GM23248 (cell line): ENCODE measurements at regions not wholly inside any gene's neighbourhood (a gene's known extent, or its start where the extent isn't known, plus 50 kb on each side); places are given as distances from the start of the nearest gene placed in this dataset.

Experiments
- DNase-seq: peaks from one replicate; pipeline ENCODE4 v3.0.0-alpha.2; 2015
- H2AFZ ChIP-seq: fragments of 200-600 bp; sonication (generic); 2 replicates; pipeline ENCODE4 v1.6.1; 2016; ENCODE audit warnings: antibody characterized with exemption
- H3F3A ChIP-seq: fragments of 200-600 bp; sonication (generic); 2 replicates; pipeline ENCODE4 v1.6.1; 2016; ENCODE audit warnings: mild to moderate bottlenecking, antibody characterized with exemption, mixed run types; ENCODE audit not compliant: insufficient read depth
- H3K27ac ChIP-seq: fragments of 200-600 bp; sonication (generic); 2 replicates; pipeline ENCODE4 v1.5.1; 2016; ENCODE audit warnings: mild to moderate bottlenecking
- H3K27me3 ChIP-seq: fragments of 200-600 bp; sonication (generic); replicated peaks from 2 replicates; pipeline ENCODE4 v1.6.1; 2016; ENCODE audit warnings: mild to moderate bottlenecking; ENCODE audit not compliant: insufficient read depth
- H3K36me3 ChIP-seq: fragments of 200-600 bp; sonication (generic); 2 replicates; pipeline ENCODE4 v1.6.1; 2016; ENCODE audit warnings: low read depth, mild to moderate bottlenecking
- H3K4me1 ChIP-seq: fragments of 200-600 bp; sonication (generic); 2 replicates; pipeline ENCODE4 v1.6.1; 2016; ENCODE audit warnings: mild to moderate bottlenecking; ENCODE audit not compliant: insufficient read depth
- H3K4me2 ChIP-seq: fragments of 200-600 bp; sonication (generic); one replicate; pipeline ENCODE4 v1.6.1; 2016; ENCODE audit warnings: mild to moderate bottlenecking; ENCODE audit not compliant: unreplicated experiment
- H3K4me3 ChIP-seq: fragments of 200-600 bp; sonication (generic); 2 replicates; pipeline ENCODE4 v1.5.1; 2016; ENCODE audit warnings: mild to moderate bottlenecking
- H3K79me2 ChIP-seq: fragments of 200-600 bp; sonication (generic); 2 replicates; pipeline ENCODE4 v1.6.1; 2016; ENCODE audit warnings: mild to moderate bottlenecking; ENCODE audit not compliant: insufficient read depth
- H3K9ac ChIP-seq: fragments of 200-600 bp; sonication (generic); 2 replicates; pipeline ENCODE4 v1.6.1; 2016; ENCODE audit warnings: mild to moderate bottlenecking
- H3K9me2 ChIP-seq: fragments of 200-600 bp; sonication (generic); 2 replicates; pipeline ENCODE4 v1.6.1; 2016; ENCODE audit warnings: mixed run types, mild to moderate bottlenecking, moderate library complexity; ENCODE audit not compliant: insufficient read depth
- H3K9me3 ChIP-seq: fragments of 200-600 bp; sonication (generic); one replicate; pipeline ENCODE4 v1.6.1; 2017; ENCODE audit warnings: low read depth
- H4K20me1 ChIP-seq: fragments of 200-600 bp; sonication (generic); 2 replicates; pipeline ENCODE4 v1.6.0; 2016; ENCODE audit not compliant: insufficient read depth
- EZH2 ChIP-seq: fragments of 200-600 bp; sonication (generic); IDR thresholded peaks from 2 replicates; pipeline ENCODE4 v1.6.1; 2018; ENCODE audit warnings: antibody characterized with exemption, mild to moderate bottlenecking; ENCODE audit not compliant: insufficient read depth, poor library complexity, severe bottlenecking
- EZH2phosphoT487 ChIP-seq: fragments of 200-600 bp; sonication (generic); IDR thresholded peaks from 2 replicates; pipeline ENCODE4 v1.6.1; 2018; ENCODE audit warnings: antibody characterized with exemption, moderate library complexity, mild to moderate bottlenecking, low read depth; ENCODE audit not compliant: insufficient read depth
- WGBS, 2 experiments: methylation state at CpG; one replicate each; pipeline ENCODE4 v1.1.6; 2015 to 2017; ENCODE audit warnings: low lambda C conversion rate in 2 of 2, low coverage in 1 of 2; ENCODE audit errors: missing lambda C conversion rate in 2 of 2; 5-methylcytosine and 5-hydroxymethylcytosine counted together
- in situ Hi-C: fragments of 300-500 bp; cut with MboI; formaldehyde crosslinking; loops from 2 replicates; pipeline ENCODE4 v1.15.0; 2020

DNA sequence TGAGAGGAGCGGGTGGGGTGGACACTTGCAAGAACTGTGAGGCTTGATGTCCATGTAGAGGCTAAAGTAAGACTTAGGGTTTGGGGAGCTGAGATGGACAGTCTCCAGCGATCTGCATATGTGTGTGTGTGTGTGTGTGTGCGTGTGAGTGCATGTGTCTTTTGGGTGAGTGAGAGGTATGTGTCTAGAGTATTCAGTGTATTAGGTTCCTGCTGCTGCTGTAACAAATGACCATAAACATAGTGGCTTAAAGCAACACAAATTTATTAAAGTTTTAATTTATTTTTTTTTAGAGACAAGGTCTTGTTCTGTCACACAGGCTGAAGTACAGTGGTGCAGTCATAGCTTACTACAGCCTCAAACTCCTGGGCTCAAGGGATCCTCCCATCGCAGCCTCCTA is 155.4 kb upstream of the SPRED2 start:
- Histone ChIP-seq H3K27ac (no peak overlapping the region), H3K9ac (no peak overlapping the region), H3K4me1 (no peaks in the 10 kb centered on the region), H3K36me3 (no peaks in the 10 kb centered on the region), H3K9me2 (no peaks in the 10 kb centered on the region), H3K27me3 (no peaks in the 10 kb centered on the region), H3F3A (no peaks in the 10 kb centered on the region), H3K4me3 (no peak overlapping the region), H2AFZ (no peak overlapping the region), H3K4me2 (no peak overlapping the region), H3K9me3 (no peaks in the 10 kb centered on the region), H3K79me2 (no peaks in the 10 kb centered on the region), H4K20me1 (no peaks in the 10 kb centered on the region)
- in situ Hi-C loops: no loop called here
- TF ChIP-seq EZH2phosphoT487 (no peak), EZH2 (no peak)
- no peak for DNase-seq
- WGBS, 2 experiments: 77 to 89% methylated on average over 4 of the region's 4 CpGs

DNA sequence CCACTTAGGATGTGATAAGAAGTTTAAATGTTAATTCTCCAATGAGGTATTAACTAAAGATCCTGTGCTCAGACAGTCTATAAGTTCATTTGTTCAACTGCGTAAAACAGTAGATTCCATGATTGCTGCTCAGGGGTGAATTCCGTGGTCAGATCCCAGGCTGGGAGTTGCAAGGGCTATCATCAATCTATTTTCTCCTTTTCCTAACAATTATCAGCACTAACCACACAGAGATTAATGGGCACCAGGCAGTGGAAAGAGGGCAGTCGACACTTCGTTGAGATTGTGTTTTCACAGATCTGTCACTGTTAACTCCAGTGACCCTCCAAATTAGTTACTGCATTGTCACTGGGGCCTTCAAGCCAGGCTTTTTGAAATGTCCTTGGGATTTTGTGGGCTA is 154.1 kb upstream of the SPRED2 start:
- no peaks in the 10 kb centered on the region for H4K20me1 ChIP-seq
- no peak for TF ChIP-seq EZH2phosphoT487
- TF ChIP-seq EZH2: no peak
- H3K27me3 ChIP-seq: no peaks in the 10 kb centered on the region
- no peak overlapping the region for H3K4me3 ChIP-seq
- no peak overlapping the region for H3K4me2 ChIP-seq
- H3K9me3 ChIP-seq: no peaks in the 10 kb centered on the region
- WGBS, 2 experiments: 94 to 100% methylated on average over 4 of the region's 4 CpGs
- H3K4me1 ChIP-seq: no peaks in the 10 kb centered on the region
- no peak overlapping the region for H3K9ac ChIP-seq
- in situ Hi-C loops: no loop called here
- H3K36me3 ChIP-seq: no peaks in the 10 kb centered on the region
- no peak overlapping the region for H2AFZ ChIP-seq
- no peaks in the 10 kb centered on the region for H3F3A ChIP-seq
- H3K9me2 ChIP-seq: no peaks in the 10 kb centered on the region
- DNase-seq: no peak
- H3K79me2 ChIP-seq: no peaks in the 10 kb centered on the region
- no peak overlapping the region for H3K27ac ChIP-seq

DNA sequence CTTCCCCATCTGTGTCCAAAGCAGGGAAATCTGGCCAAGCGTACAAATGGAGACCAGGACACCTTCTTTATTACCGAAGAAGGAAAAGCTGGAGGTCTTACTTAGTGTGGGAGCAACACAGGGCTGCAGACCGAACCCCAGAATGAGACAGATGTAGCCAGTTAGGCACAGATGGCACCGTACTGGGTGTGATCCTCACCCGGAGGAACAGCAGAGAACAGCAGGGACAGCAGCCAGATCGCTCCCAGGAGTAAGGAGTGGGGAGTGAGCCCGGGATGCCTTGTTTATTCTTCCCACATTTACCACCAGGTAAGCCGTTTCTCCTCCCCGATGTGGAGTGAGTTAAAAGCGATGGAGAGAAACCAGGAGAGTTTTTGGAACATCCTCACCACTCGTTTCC is 150.7 kb upstream of the SPRED2 start:
- in situ Hi-C loops: no loop called here
- H3K36me3 ChIP-seq: no peaks in the 10 kb centered on the region

DNA sequence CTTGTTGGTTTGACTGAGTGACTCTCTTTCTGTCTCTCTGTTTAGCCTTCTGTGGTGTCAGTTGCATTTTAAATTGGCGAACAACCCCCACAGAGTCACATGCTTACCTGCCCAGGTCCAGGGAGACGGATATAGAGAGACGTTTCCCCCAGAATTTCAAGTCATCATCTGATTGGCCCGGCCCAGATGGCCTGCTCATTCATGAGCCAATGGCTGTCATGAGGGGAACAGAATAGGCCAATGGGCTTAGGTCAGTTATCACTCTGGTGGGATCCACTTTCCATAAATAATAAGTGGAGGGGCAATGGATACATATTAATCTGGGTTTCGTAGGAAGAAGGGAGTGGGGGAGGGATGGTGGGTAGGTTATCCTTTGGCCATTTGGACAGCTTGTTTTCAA is 150.0 kb upstream of the SPRED2 start:
- Histone ChIP-seq H3K79me2 (no peaks in the 10 kb centered on the region), H3K27me3 (no peaks in the 10 kb centered on the region), H3K4me3 (no peak overlapping the region), H3K4me2 (no peak overlapping the region), H3K4me1 (peaks cover 4% of the 10 kb centered on the region), H3K27ac (no peak overlapping the region), H3K9me2 (no peaks in the 10 kb centered on the region), H2AFZ (no peak overlapping the region), H3K36me3 (no peaks in the 10 kb centered on the region), H3F3A (no peaks in the 10 kb centered on the region), H3K9ac (no peak overlapping the region), H3K9me3 (no peaks in the 10 kb centered on the region), H4K20me1 (no peaks in the 10 kb centered on the region)
- in situ Hi-C loops: no loop called here
- DNase-seq: no peak
- TF ChIP-seq EZH2phosphoT487 (no peak), EZH2 (no peak)
- 87 to 97% methylated on average over 5 of the region's 5 CpGs for WGBS, 2 experiments

More for the DNA sequence above, 150.7 kb upstream of the SPRED2 start:
- TF ChIP-seq EZH2: no peak
- TF ChIP-seq EZH2phosphoT487: no peak
- Histone ChIP-seq H3K79me2 (no peaks in the 10 kb centered on the region), H4K20me1 (no peaks in the 10 kb centered on the region), H2AFZ (no peak overlapping the region), H3K9me3 (no peaks in the 10 kb centered on the region), H3K4me1 (no peaks in the 10 kb centered on the region), H3K9me2 (no peaks in the 10 kb centered on the region), H3K9ac (no peak overlapping the region), H3K27ac (no peak overlapping the region), H3K4me2 (no peak overlapping the region), H3K27me3 (no peaks in the 10 kb centered on the region), H3F3A (no peaks in the 10 kb centered on the region), H3K4me3 (no peak overlapping the region)
- 50 to 51% methylated on average over 10 to 11 of the region's 11 CpGs for WGBS, 2 experiments
- no peak for DNase-seq

DNA sequence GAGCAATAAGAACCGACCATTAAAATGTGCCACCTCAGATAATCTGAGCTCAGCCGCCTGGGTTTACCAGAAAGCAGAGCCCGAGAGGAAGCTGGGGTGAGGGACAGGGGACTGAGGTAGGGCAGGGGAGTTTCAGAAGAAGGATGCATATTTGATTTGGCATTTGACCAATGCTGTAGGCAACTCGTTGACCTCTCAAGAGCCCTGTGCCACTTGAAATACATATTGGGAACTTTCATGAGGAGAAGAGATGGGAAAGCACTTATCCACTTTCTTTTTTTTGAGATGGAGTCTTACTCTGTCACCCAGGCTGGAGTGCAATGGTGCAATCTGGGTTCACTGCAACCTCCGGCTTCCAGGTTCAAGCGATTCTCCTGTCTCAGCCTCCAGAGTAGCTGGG is 148.4 kb upstream of the SPRED2 start:
- H3K79me2 ChIP-seq: no peaks in the 10 kb centered on the region
- no peaks in the 10 kb centered on the region for H3F3A ChIP-seq
- no peak overlapping the region for H3K4me2 ChIP-seq
- no peak overlapping the region for H3K9ac ChIP-seq
- TF ChIP-seq EZH2 (no peak), EZH2phosphoT487 (no peak)
- H3K27ac ChIP-seq: no peak overlapping the region
- no peaks in the 10 kb centered on the region for H3K9me3 ChIP-seq
- H3K36me3 ChIP-seq: no peaks in the 10 kb centered on the region
- no peak for DNase-seq
- WGBS, 2 experiments: 86 to 88% methylated on average over 6 of the region's 6 CpGs
- H3K4me3 ChIP-seq: no peak overlapping the region
- H3K9me2 ChIP-seq: no peaks in the 10 kb centered on the region
- H4K20me1 ChIP-seq: no peaks in the 10 kb centered on the region
- no peaks in the 10 kb centered on the region for H3K27me3 ChIP-seq
- no peak overlapping the region for H2AFZ ChIP-seq
- peaks cover 18% of the 10 kb centered on the region for H3K4me1 ChIP-seq
- in situ Hi-C loops: no loop called here
